ENCODE measurements at regions not wholly inside any gene's neighbourhood (a gene's known extent, or its start where the extent isn't known, plus 50 kb on each side); places are given as distances from the start of the nearest gene placed in this dataset.
"Not testable (repeated sequence)": the region's sequence is repeated elsewhere in the genome, so short reads cannot be mapped to it uniquely, and the experiment has no call there.

GRCh38 chrX:98203800-98204199 is 1320.1 kb downstream of the RPA4 start:
- Histone ChIP-seq H3K4me3 (no peak overlapping the region), H3K27me3 (no peaks in the 10 kb centered on the region), H3K27ac (no peak overlapping the region), H3K4me1 (no peaks in the 10 kb centered on the region), H3K9me3 (no peaks in the 10 kb centered on the region), H3K36me3 (no peaks in the 10 kb centered on the region)
- no peak for DNase-seq (ENCODE audit: low spot score in 2 of 2)
- WGBS, result 54% methylated on average over 2 of the region's 2 CpGs
- TF ChIP-seq POLR2AphosphoS5 (IDR thresholded peaks at IDR 0.05), result no peak
- no peak for TF ChIP-seq CTCF (IDR thresholded peaks at IDR 0.05)
- TF ChIP-seq EP300 (IDR thresholded peaks at IDR 0.05), result no peak
- no peak for TF ChIP-seq POLR2A (IDR thresholded peaks at IDR 0.05)

GRCh38 chrX:98207947-98208346 is 1324.2 kb downstream of the RPA4 start:
- TF ChIP-seq CTCF (IDR thresholded peaks at IDR 0.05) (no peak), POLR2AphosphoS5 (IDR thresholded peaks at IDR 0.05) (no peak), EP300 (IDR thresholded peaks at IDR 0.05) (no peak), POLR2A (IDR thresholded peaks at IDR 0.05) (no peak)
- no peaks in the 10 kb centered on the region for H3K4me1 ChIP-seq
- H3K27ac ChIP-seq, result no peak overlapping the region
- no peak overlapping the region for H3K4me3 ChIP-seq
- DNase-seq (ENCODE audit: low spot score in 2 of 2), result no peak
- no peaks in the 10 kb centered on the region for H3K9me3 ChIP-seq
- no peaks in the 10 kb centered on the region for H3K36me3 ChIP-seq
- H3K27me3 ChIP-seq, result no peaks in the 10 kb centered on the region
- WGBS, result 71% methylated on average over 3 of the region's 3 CpGs

GRCh38 chrX:98231003-98231402 is 1347.3 kb downstream of the RPA4 start:
- no peak overlapping the region for H3K27ac ChIP-seq
- TF ChIP-seq CTCF (IDR thresholded peaks at IDR 0.05) (no peak), EP300 (IDR thresholded peaks at IDR 0.05) (no peak), POLR2AphosphoS5 (IDR thresholded peaks at IDR 0.05) (no peak), POLR2A (IDR thresholded peaks at IDR 0.05) (no peak)
- no peaks in the 10 kb centered on the region for H3K4me1 ChIP-seq
- H3K9me3 ChIP-seq, result no peaks in the 10 kb centered on the region
- no peak overlapping the region for H3K4me3 ChIP-seq
- H3K36me3 ChIP-seq, result no peaks in the 10 kb centered on the region
- H3K27me3 ChIP-seq, result no peaks in the 10 kb centered on the region
- DNase-seq (ENCODE audit: low spot score in 2 of 2), result no peak

GRCh38 chrX:98240061-98240460 is 1356.4 kb downstream of the RPA4 start:
- WGBS, result 91% methylated on average over 6 of the region's 6 CpGs
- not testable (repeated sequence) for DNase-seq (ENCODE audit: low spot score in 2 of 2); H3K27me3 ChIP-seq; H3K36me3 ChIP-seq; H3K4me3 ChIP-seq; H3K4me1 ChIP-seq; H3K27ac ChIP-seq; H3K9me3 ChIP-seq

GRCh38 chrX:98263135-98263534 is 1379.4 kb downstream of the RPA4 start:
- Histone ChIP-seq H3K27me3 (no peaks in the 10 kb centered on the region), H3K27ac (no peak overlapping the region)
- TF ChIP-seq POLR2AphosphoS5 (IDR thresholded peaks at IDR 0.05) (no peak), EP300 (IDR thresholded peaks at IDR 0.05) (no peak), CTCF (IDR thresholded peaks at IDR 0.05) (no peak), POLR2A (IDR thresholded peaks at IDR 0.05) (no peak)

GRCh38 chrX:98289726-98290125 is 1406.0 kb downstream of the RPA4 start:
- Histone ChIP-seq H3K36me3 (no peaks in the 10 kb centered on the region), H3K27me3 (no peaks in the 10 kb centered on the region), H3K4me3 (no peak overlapping the region), H3K9me3 (no peaks in the 10 kb centered on the region), H3K27ac (no peak overlapping the region), H3K4me1 (no peaks in the 10 kb centered on the region)
- no peak for DNase-seq (ENCODE audit: low spot score in 2 of 2)
- TF ChIP-seq POLR2A (IDR thresholded peaks at IDR 0.05) (no peak), CTCF (IDR thresholded peaks at IDR 0.05) (no peak), POLR2AphosphoS5 (IDR thresholded peaks at IDR 0.05) (no peak), EP300 (IDR thresholded peaks at IDR 0.05) (no peak)

More at GRCh38 chrX:98263135-98263534, 1379.4 kb downstream of the RPA4 start:
- no peaks in the 10 kb centered on the region for H3K36me3 ChIP-seq
- H3K4me3 ChIP-seq, result no peak overlapping the region
- DNase-seq (ENCODE audit: low spot score in 2 of 2), result no peak
- no peaks in the 10 kb centered on the region for H3K9me3 ChIP-seq
- no peaks in the 10 kb centered on the region for H3K4me1 ChIP-seq

All from suprapubic skin (tissue), 4 donors.